OCI-LY3 (cell line): ENCODE measurements at regions not wholly inside any gene's neighbourhood (a gene's known extent, or its start where the extent isn't known, plus 50 kb on each side); places are given as distances from the start of the nearest gene placed in this dataset.

Source experiments
- CTCF ChIP-seq: fragments of 200-600, 300-600 bp; sonication (generic); IDR thresholded peaks from 2 replicates; pipeline ENCODE4 v1.5.1; 2014; ENCODE audit warnings: antibody characterized with exemption, low read length, low read depth
- EZH2phosphoT487 ChIP-seq: fragments of 200-600 bp; shearing (Covaris generic); IDR thresholded peaks from 2 replicates; pipeline ENCODE4 v1.6.1; 2018; ENCODE audit warnings: antibody characterized with exemption, mixed run types, low read depth

DNA sequence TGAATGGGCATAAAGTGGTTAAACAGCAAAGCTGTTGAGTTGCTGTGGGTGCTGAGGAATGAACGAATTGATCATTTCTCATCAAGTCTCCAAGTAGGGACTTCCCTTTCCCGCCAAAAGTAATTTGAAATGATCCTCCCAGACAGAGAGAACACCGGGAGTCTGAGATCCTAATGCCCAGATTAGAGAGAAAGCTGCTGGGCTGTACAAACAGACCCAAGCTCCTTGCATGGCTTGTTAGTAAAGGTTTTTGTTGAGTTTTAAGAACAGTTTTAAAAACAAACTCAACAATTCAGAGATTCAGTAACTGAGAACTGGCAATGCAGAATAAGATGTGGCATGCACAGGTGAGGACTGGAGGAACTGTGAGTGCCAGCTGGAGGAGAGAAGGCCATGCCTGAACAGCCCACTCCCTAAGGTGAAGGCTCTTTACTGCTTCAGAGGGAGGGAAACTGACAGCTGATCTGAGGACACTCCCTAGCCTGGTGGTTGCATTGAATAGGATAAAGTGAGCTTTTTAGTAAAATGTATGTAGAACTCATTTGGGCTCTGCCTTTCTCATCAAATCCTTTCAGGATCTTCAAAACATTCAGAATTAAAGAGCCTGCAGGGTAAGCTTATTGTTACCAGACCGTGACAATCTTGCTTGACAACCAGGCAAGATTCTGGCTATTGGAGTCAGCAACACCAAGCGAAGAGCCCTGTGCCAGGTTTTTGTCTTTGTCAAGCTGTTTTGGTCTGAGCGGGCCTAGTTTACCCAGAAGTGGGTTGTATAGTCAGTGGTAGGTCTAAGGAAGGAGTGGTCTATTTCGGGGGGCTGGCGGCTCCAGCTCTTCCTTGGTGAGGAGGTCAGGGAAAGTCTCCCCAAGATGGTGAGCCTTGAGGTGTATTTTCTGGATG lies 63.2 kb upstream of the IGFBP5 start:
- TF ChIP-seq CTCF (no peak), EZH2phosphoT487 (no peak)
